MCF 10A (cell line): ENCODE measurements at regions not wholly inside any gene's neighbourhood (a gene's known extent, or its start where the extent isn't known, plus 50 kb on each side); places are given as distances from the start of the nearest gene placed in this dataset.

ENCODE experiments used
- BruUV-seq: library from RNA; stranded (reverse); fragments of 400-500 nt; replicated peaks from 2 replicates; lab custom pipeline; 2021; lab: Mats Ljungman, UMichigan
- CTCF ChIA-PET: fragments of 300-600 bp; sonication (Branson Sonifier 250); formaldehyde crosslinking; extraction: SDS; loops from one replicate; lab custom pipeline; 2021; ENCODE audit warnings: antibody characterized with exemption, inconsistent platforms; lab: Yijun Ruan, JAX
- POLR2A ChIA-PET: fragments of 300-600, 350-650 bp; sonication (Branson Sonifier 250); formaldehyde crosslinking; extraction: SDS; loops from one replicate; lab custom pipeline; 2020; ENCODE audit warnings: antibody characterized with exemption, inconsistent platforms; lab: Yijun Ruan, JAX
- DNase-seq: peaks from one replicate; pipeline ENCODE4 v3.0.0-alpha.2; 2018; ENCODE audit not compliant: unreplicated experiment
- H3K27ac Mint-ChIP-seq: one replicate; pipeline ENCODE4 v1.8.0; 2022; ENCODE audit warnings: mild to moderate bottlenecking, low read depth, mixed read lengths; ENCODE audit not compliant: unreplicated experiment
- H3K27me3 Mint-ChIP-seq: one replicate; pipeline ENCODE4 v1.8.0; 2022; ENCODE audit warnings: mixed read lengths; ENCODE audit not compliant: insufficient read depth, unreplicated experiment
- H3K36me3 Mint-ChIP-seq: one replicate; pipeline ENCODE4 v1.8.0; 2022; ENCODE audit warnings: mild to moderate bottlenecking, moderate library complexity, mixed read lengths; ENCODE audit not compliant: insufficient read depth, unreplicated experiment
- H3K4me1 Mint-ChIP-seq: one replicate; pipeline ENCODE4 v1.8.0; 2022; ENCODE audit warnings: mixed read lengths; ENCODE audit not compliant: insufficient read depth, unreplicated experiment
- H3K4me3 Mint-ChIP-seq: one replicate; pipeline ENCODE4 v1.8.0; 2022; ENCODE audit warnings: mild to moderate bottlenecking, moderate library complexity, mixed read lengths; ENCODE audit not compliant: unreplicated experiment
- H3K9me3 Mint-ChIP-seq: one replicate; pipeline ENCODE4 v1.8.0; 2022; ENCODE audit warnings: mixed read lengths; ENCODE audit not compliant: unreplicated experiment
- CTCF ChIP-seq: fragments of 200-600 bp; IDR thresholded peaks from one replicate; pipeline ENCODE4 v1.8.0; 2022; ENCODE audit warnings: antibody characterized with exemption, mild to moderate bottlenecking; ENCODE audit not compliant: unreplicated experiment
- intact Hi-C: fragments of 100-400 bp; cut with micrococcal nuclease; formaldehyde crosslinking; loops from 2 replicates; pipeline ENCODE4 v1.14.1; 2022

DNA sequence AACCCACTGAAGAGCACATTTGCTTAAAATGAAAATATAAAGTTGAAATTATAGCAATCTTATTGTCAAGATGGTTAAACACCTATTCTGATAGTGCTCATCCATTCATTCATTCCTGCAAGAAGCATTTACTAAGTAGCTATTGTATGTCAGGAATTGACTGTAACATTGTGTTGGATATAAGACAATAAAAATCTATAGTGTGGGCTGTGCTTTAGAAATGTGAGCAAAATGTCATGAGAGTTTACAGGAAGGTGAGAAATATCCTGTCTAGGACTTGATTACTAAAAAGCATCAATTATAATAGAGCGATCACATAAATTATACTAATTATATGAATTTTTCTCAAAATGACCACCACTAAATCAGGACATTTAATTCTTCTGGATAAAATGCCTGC, 123.0 kb downstream of the HAO1 start:
- Mint-ChIP-seq H3K4me1 (no peaks in the 10 kb centered on the region), H3K27me3 (no peaks in the 10 kb centered on the region), H3K36me3 (no peaks in the 10 kb centered on the region), H3K27ac (no peak overlapping the region), H3K9me3 (no peaks in the 10 kb centered on the region), H3K4me3 (no peak overlapping the region)
- DNase-seq, result no peak
- BruUV-seq, result no TSS peak
- no peak for TF ChIP-seq CTCF
- ChIA-PET POLR2A (interaction anchor here (0.5 kb wide), 1 partner anchor 558 kb away, joined by 3 read pairs; no protein-coding TSS in a partner anchor), CTCF (interaction anchor here (0.5 kb wide), 1 partner anchor 1782 kb away, joined by 4 read pairs; no protein-coding TSS in a partner anchor)
- intact Hi-C loops, result no loop called here

DNA sequence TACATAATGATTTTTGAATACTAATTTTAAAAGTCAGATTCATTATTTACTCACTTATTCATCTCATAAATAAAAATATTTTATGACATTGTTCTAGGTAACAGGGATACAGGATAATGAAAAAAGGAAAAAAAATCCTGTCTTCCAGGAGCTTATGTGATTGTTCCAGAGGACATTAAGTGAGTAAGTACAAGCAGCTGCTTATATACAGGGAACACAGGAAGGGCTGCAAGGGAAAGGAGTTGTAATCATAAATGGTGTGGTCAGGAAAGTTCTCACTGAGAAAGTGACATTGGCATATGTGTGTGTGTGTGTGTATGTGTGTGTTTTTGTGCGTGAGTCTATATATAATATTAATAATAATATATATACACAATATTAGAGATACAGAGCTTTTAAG, 121.8 kb downstream of the HAO1 start:
- ChIA-PET POLR2A (no interaction called here), CTCF (interaction anchor here (0.6 kb wide), 1 partner anchor 64 kb away, joined by 4 read pairs; no protein-coding TSS in a partner anchor)
- intact Hi-C loops, result no loop called here
- Mint-ChIP-seq H3K36me3 (no peaks in the 10 kb centered on the region), H3K27me3 (no peaks in the 10 kb centered on the region), H3K27ac (no peak overlapping the region), H3K4me1 (no peaks in the 10 kb centered on the region), H3K4me3 (no peak overlapping the region), H3K9me3 (no peaks in the 10 kb centered on the region)
- no TSS peak for BruUV-seq
- no peak for TF ChIP-seq CTCF
- DNase-seq, result no peak

DNA sequence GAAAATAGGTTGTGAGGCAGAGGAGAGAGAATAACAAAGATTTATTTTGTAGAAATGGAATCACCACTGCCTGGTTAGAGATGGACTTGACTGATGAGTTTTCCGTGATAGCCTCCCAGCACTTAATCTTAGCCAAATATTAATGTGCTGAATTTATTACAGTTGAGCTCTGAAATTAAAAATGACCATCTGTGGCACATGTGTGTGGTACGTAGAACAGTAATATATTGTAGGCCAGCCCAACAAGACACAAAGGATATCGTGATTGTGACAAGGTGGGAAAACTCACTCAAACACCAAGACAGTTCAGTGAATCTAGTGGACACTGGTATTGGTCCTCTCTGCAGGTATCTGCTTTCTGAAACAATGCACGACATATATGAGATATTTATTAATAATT, 119.4 kb downstream of the HAO1 start:
- Mint-ChIP-seq H3K9me3 (no peaks in the 10 kb centered on the region), H3K4me1 (no peaks in the 10 kb centered on the region), H3K4me3 (no peak overlapping the region), H3K27me3 (no peaks in the 10 kb centered on the region), H3K27ac (no peak overlapping the region), H3K36me3 (no peaks in the 10 kb centered on the region)
- no peak for TF ChIP-seq CTCF
- CTCF ChIA-PET, result interaction anchor here (0.6 kb wide), 3 partner anchors 398 to 1672 kb away, joined by 3 to 4 read pairs (median 3); no protein-coding TSS in a partner anchor
- DNase-seq, result no peak
- POLR2A ChIA-PET, result no interaction called here
- intact Hi-C loops, result no loop called here
- no TSS peak for BruUV-seq

DNA sequence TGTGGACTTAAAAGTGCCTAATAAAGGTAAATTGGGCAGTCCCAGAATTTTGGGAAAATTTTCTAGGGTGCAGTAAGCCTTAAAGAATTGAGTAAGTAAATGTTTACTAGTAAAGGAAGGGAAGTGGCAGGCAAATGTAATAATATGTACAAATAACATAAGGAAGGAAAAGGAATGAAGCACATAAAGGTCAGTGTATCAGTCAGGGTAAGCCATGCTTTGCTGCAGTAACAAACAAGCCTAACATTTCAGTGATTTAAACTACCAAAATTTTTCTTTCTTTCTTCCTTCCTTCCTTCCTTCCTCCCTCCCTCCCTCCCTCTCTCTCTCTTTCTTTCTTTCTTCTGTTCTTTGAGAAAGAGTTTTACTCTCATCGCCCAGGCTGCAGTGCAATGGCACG, 117.5 kb downstream of the HAO1 start:
- Mint-ChIP-seq H3K4me3 (no peak overlapping the region), H3K27ac (no peak overlapping the region), H3K9me3 (no peaks in the 10 kb centered on the region), H3K27me3 (no peaks in the 10 kb centered on the region), H3K36me3 (no peaks in the 10 kb centered on the region), H3K4me1 (no peaks in the 10 kb centered on the region)
- DNase-seq, result no peak
- no peak for TF ChIP-seq CTCF
- no TSS peak for BruUV-seq
- POLR2A ChIA-PET, result interaction anchor here (1.1 kb wide), 1 partner anchor 412 kb away, joined by 4 read pairs; no protein-coding TSS in a partner anchor
- CTCF ChIA-PET, result interaction anchor here (0.6 kb wide), 2 partner anchors 103 to 395 kb away, joined by 3 read pairs; no protein-coding TSS in a partner anchor
- intact Hi-C loops, result no loop called here
